K562 (cell line): ENCODE measurements at regions not wholly inside any gene's neighbourhood (a gene's known extent, or its start where the extent isn't known, plus 50 kb on each side); places are given as distances from the start of the nearest gene placed in this dataset.

Experiments
- CCAR2 ChIP-seq: fragments of 200-400 bp; formaldehyde crosslinking; IDR thresholded peaks from 2 replicates; pipeline ENCODE4 v1.6.1; 2017; ENCODE audit warnings: mild to moderate bottlenecking, low read depth, low read length
- EZH2 ChIP-seq: IDR thresholded peaks from 2 replicates; pipeline ENCODE4 v1.6.1; 2012; ENCODE audit warnings: low read depth, mild to moderate bottlenecking, inconsistent platforms, low read length, borderline replicate concordance
- HCFC1 ChIP-seq: IDR thresholded peaks from 2 replicates; pipeline ENCODE4 v1.6.1; 2012; ENCODE audit warnings: low read depth, low read length, improper control_type of control experiment
- POLR2A ChIP-seq: fragments of 450-650 bp; conservative IDR thresholded peaks from 2 replicates; pipeline ENCODE4 v1.6.1; 2016

DNA sequence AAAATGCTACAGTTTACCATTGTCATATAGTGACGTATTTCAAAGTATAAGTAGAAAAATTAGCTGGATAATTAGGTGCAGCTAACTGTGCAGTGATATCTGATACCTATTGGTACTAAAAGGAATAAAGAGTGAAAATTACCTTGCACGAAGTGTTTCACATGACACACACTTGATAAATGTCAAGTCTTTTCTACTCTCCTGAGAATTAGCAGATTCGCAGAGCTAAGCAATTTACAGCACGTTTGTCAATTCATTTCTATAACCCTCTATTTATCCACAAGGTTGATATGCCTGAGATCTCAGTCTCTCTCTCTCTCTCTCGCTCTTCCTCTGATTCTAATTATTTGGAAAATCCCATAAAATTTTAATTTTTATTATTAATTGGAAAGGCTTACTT, 1109.0 kb downstream of the EFNB2 start:
- TF ChIP-seq CCAR2 (no peak), HCFC1 (no peak), POLR2A (no peak), EZH2 (no peak)
